H9 (cell line): ENCODE measurements at regions not wholly inside any gene's neighbourhood (a gene's known extent, or its start where the extent isn't known, plus 50 kb on each side); places are given as distances from the start of the nearest gene placed in this dataset.

ENCODE experiments used
- DNase-seq: peaks from one replicate; pipeline ENCODE4 v3.0.0-alpha.2; 2017
- H2AFZ ChIP-seq: one replicate; pipeline ENCODE4 v1.6.1; 2013; ENCODE audit warnings: mild to moderate bottlenecking, low read length, control low read depth, moderate library complexity
- H2AK5ac ChIP-seq: 2 replicates; pipeline ENCODE4 v1.6.1; 2013; ENCODE audit warnings: low read length, control low read depth, mixed read lengths; ENCODE audit not compliant: insufficient read length
- H2BK120ac ChIP-seq: one replicate; pipeline ENCODE4 v1.6.1; 2013; ENCODE audit warnings: low read depth, mild to moderate bottlenecking, low read length, control low read depth, inconsistent platforms; ENCODE audit not compliant: poor library complexity, severe bottlenecking
- H2BK12ac ChIP-seq: 2 replicates; pipeline ENCODE4 v1.6.1; 2013; ENCODE audit warnings: low read length, control low read depth, mixed read lengths, low read depth; ENCODE audit not compliant: insufficient read length
- H2BK15ac ChIP-seq: 2 replicates; pipeline ENCODE4 v1.6.1; 2013; ENCODE audit warnings: low read depth, low read length, control low read depth
- H2BK20ac ChIP-seq: one replicate; pipeline ENCODE4 v1.6.1; 2013; ENCODE audit warnings: low read depth, mild to moderate bottlenecking, low read length, control low read depth, inconsistent platforms; ENCODE audit not compliant: poor library complexity, severe bottlenecking
- H2BK5ac ChIP-seq: 2 replicates; pipeline ENCODE4 v1.6.1; 2013; ENCODE audit warnings: low read length, control low read depth, mixed read lengths; ENCODE audit not compliant: insufficient read length
- H3K14ac ChIP-seq: 2 replicates; pipeline ENCODE4 v1.6.1; 2013; ENCODE audit warnings: low read length, control low read depth; ENCODE audit not compliant: insufficient read depth
- H3K18ac ChIP-seq: 2 replicates; pipeline ENCODE4 v1.6.1; 2013; ENCODE audit warnings: low read depth, mild to moderate bottlenecking, mixed read lengths, low read length, control low read depth; ENCODE audit not compliant: insufficient read length
- H3K23ac ChIP-seq: 2 replicates; pipeline ENCODE4 v1.6.1; 2013; ENCODE audit warnings: low read length, control low read depth, mixed read lengths, low read depth; ENCODE audit not compliant: insufficient read length
- H3K23me2 ChIP-seq: 2 replicates; pipeline ENCODE4 v1.6.1; 2013; ENCODE audit warnings: low read depth, mild to moderate bottlenecking, mixed read lengths, low read length, control low read depth; ENCODE audit not compliant: insufficient read length, poor library complexity, severe bottlenecking
- H3K27ac ChIP-seq: 2 replicates; pipeline ENCODE4 v1.5.1; 2013; ENCODE audit warnings: low read length, control low read depth, mixed read lengths, low read depth; ENCODE audit not compliant: insufficient read length
- H3K27me3 ChIP-seq: 2 replicates; pipeline ENCODE4 v1.6.1; 2013; ENCODE audit warnings: low read length, control low read depth, inconsistent platforms; ENCODE audit not compliant: insufficient read depth
- H3K4ac ChIP-seq: 2 replicates; pipeline ENCODE4 v1.6.1; 2013; ENCODE audit warnings: low read depth, mild to moderate bottlenecking, control low read depth, inconsistent platforms, low read length, moderate library complexity
- H3K4me1 ChIP-seq: 2 replicates; pipeline ENCODE4 v1.6.1; 2013; ENCODE audit warnings: low read length, control low read depth, inconsistent platforms; ENCODE audit not compliant: insufficient read depth
- H3K4me2 ChIP-seq: 2 replicates; pipeline ENCODE4 v1.6.1; 2013; ENCODE audit warnings: low read length, control low read depth, mixed read lengths; ENCODE audit not compliant: insufficient read length, insufficient read depth
- H3K56ac ChIP-seq: 2 replicates; pipeline ENCODE4 v1.6.1; 2013; ENCODE audit warnings: low read depth, mild to moderate bottlenecking, mixed read lengths, low read length, control low read depth; ENCODE audit not compliant: insufficient read length
- H3K79me1 ChIP-seq: 2 replicates; pipeline ENCODE4 v1.6.1; 2013; ENCODE audit warnings: low read depth, mild to moderate bottlenecking, moderate library complexity, low read length, control low read depth, inconsistent platforms; ENCODE audit not compliant: insufficient read depth, poor library complexity, severe bottlenecking
- H3K79me2 ChIP-seq: 2 replicates; pipeline ENCODE4 v1.6.1; 2013; ENCODE audit warnings: low read length, control low read depth, inconsistent platforms; ENCODE audit not compliant: insufficient read depth
- H3K9ac ChIP-seq: 2 replicates; pipeline ENCODE4 v1.6.1; 2013; ENCODE audit warnings: low read length, control low read depth, mixed read lengths; ENCODE audit not compliant: insufficient read length; ENCODE audit errors: extremely low read depth
- H3K9me3 ChIP-seq: one replicate; pipeline ENCODE4 v1.6.1; 2013; ENCODE audit warnings: low read depth, low read length, inconsistent platforms; ENCODE audit not compliant: control insufficient read depth
- H3T11ph ChIP-seq: one replicate; pipeline ENCODE4 v1.6.1; 2013; ENCODE audit warnings: mild to moderate bottlenecking, low read length, control low read depth, inconsistent platforms
- H4K20me1 ChIP-seq: one replicate; pipeline ENCODE4 v1.6.1; 2013; ENCODE audit not compliant: control insufficient read depth, insufficient read length, insufficient read depth
- H4K5ac ChIP-seq: 2 replicates; pipeline ENCODE4 v1.6.1; 2013; ENCODE audit warnings: low read depth, mild to moderate bottlenecking, mixed read lengths, low read length, control low read depth; ENCODE audit not compliant: insufficient read length
- H4K8ac ChIP-seq: replicated peaks from 2 replicates; pipeline ENCODE4 v1.6.1; 2013; ENCODE audit warnings: low read length, control low read depth, mixed read lengths, low read depth; ENCODE audit not compliant: insufficient read length
- H4K91ac ChIP-seq: 2 replicates; pipeline ENCODE4 v1.6.1; 2013; ENCODE audit warnings: low read depth, mild to moderate bottlenecking, moderate library complexity, mixed read lengths, low read length, control low read depth; ENCODE audit not compliant: insufficient read length
- H3K27ac Mint-ChIP-seq, 3 experiments: 2 replicates in 2 of 3; 3 replicates in 1 of 3; pipeline ENCODE4 v1.8.0; 2020 to 2021; ENCODE audit warnings: mixed read lengths in 3 of 3, mild to moderate bottlenecking in 1 of 3, moderate library complexity in 1 of 3
- H3K27me3 Mint-ChIP-seq: 2 replicates; pipeline ENCODE4 v1.8.0; 2021; ENCODE audit warnings: low read depth, mild to moderate bottlenecking, moderate library complexity, mixed read lengths
- H3K36me3 Mint-ChIP-seq, 3 experiments: 2 replicates in 2 of 3; 3 replicates in 1 of 3; pipeline ENCODE4 v1.8.0; 2020 to 2021; ENCODE audit warnings: low read depth in 3 of 3, mixed read lengths in 3 of 3; ENCODE audit not compliant: insufficient read depth in 1 of 3
- H3K4me1 Mint-ChIP-seq, 2 experiments: 2 replicates each; pipeline ENCODE4 v1.8.0; 2020; ENCODE audit warnings: mixed read lengths in 2 of 2
- H3K4me3 Mint-ChIP-seq, 2 experiments: 2 replicates in 1 of 2; 3 replicates in 1 of 2; pipeline ENCODE4 v1.8.0; 2020 to 2021; ENCODE audit warnings: mild to moderate bottlenecking in 2 of 2, mixed read lengths in 2 of 2, moderate library complexity in 1 of 2
- H3K9me3 Mint-ChIP-seq, 2 experiments: 2 replicates in 1 of 2; 3 replicates in 1 of 2; pipeline ENCODE4 v1.8.0; 2020; ENCODE audit warnings: mild to moderate bottlenecking in 2 of 2, mixed read lengths in 2 of 2, moderate library complexity in 1 of 2
- CTCF ChIP-seq: fragments of 200-600 bp; sonication (generic); conservative IDR thresholded peaks from 3 replicates; pipeline ENCODE4 v1.8.0; 2021; ENCODE audit warnings: antibody characterized with exemption, mild to moderate bottlenecking
- WGBS: extraction: QIAGEN DNeasy Blood & Tissue Kit; methylation state at CpG from one replicate; pipeline ENCODE4 v1.1.7; 2013; ENCODE audit warnings: missing lambda C conversion rate, low lambda C conversion rate, mixed read lengths; ENCODE audit not compliant: insufficient read length; ENCODE audit errors: extremely low coverage; 5-methylcytosine and 5-hydroxymethylcytosine counted together

GRCh38 chr2:12424219-12424618, 292.5 kb upstream of the TRIB2 start:
- H3K56ac ChIP-seq, result no peak overlapping the region
- TF ChIP-seq CTCF, result no peak
- no peak overlapping the region for H2BK20ac ChIP-seq
- H3K9ac ChIP-seq, result no peak overlapping the region
- no peaks in the 10 kb centered on the region for H3K79me2 ChIP-seq
- no CpG with 5 or more reads among the region's 2 CpGs for WGBS
- H4K20me1 ChIP-seq, result no peaks in the 10 kb centered on the region
- peaks cover 23 to 27% of the 10 kb centered on the region in 2 experiments for H3K4me1 Mint-ChIP-seq
- no peaks in the 10 kb centered on the region for H3K23me2 ChIP-seq
- no peak overlapping the region for H4K8ac ChIP-seq
- H3K79me1 ChIP-seq, result no peaks in the 10 kb centered on the region
- H3K14ac ChIP-seq, result no peak overlapping the region
- H3K4ac ChIP-seq, result no peak overlapping the region
- no peak overlapping the region for H3K4me3 Mint-ChIP-seq
- no peak overlapping the region for H3K27ac Mint-ChIP-seq
- H3K4me2 ChIP-seq, result no peak overlapping the region
- H2AK5ac ChIP-seq, result no peak overlapping the region
- H2AFZ ChIP-seq, result no peak overlapping the region
- no peak overlapping the region for H4K5ac ChIP-seq
- H3K9me3 Mint-ChIP-seq, result no peaks in the 10 kb centered on the region
- H3K18ac ChIP-seq, result no peak overlapping the region
- peaks cover 5% of the 10 kb centered on the region; the same call in 1 of the 2 replicates for H3K4me1 ChIP-seq
- H3K27me3 ChIP-seq, result no peaks in the 10 kb centered on the region
- H2BK12ac ChIP-seq, result no peak overlapping the region
- H3T11ph ChIP-seq, result no peak overlapping the region
- no peaks in the 10 kb centered on the region for H3K9me3 ChIP-seq
- no peaks in the 10 kb centered on the region; the same call in 1 of the 2 replicates for H3K27me3 Mint-ChIP-seq
- H2BK120ac ChIP-seq, result no peak overlapping the region
- no peak overlapping the region for H3K27ac ChIP-seq
- no peak overlapping the region for H2BK5ac ChIP-seq
- H4K91ac ChIP-seq, result no peak overlapping the region
- H2BK15ac ChIP-seq, result no peak overlapping the region
- H3K36me3 Mint-ChIP-seq, result no peaks in the 10 kb centered on the region; a peak in 1 of 7 replicates
- H3K23ac ChIP-seq, result no peak overlapping the region
- DNase-seq, result no peak
